Brain microvascular endothelial cell (primary cell): ENCODE measurements at regions not wholly inside any gene's neighbourhood (a gene's known extent, or its start where the extent isn't known, plus 50 kb on each side); places are given as distances from the start of the nearest gene placed in this dataset.

Experiments used
- DNase-seq: peaks from one replicate; pipeline ENCODE4 v3.0.0-alpha.2; 2020
- H3K27ac ChIP-seq: fragments of 250-450 bp; sonication (Bioruptor Pico); 2 replicates; pipeline ENCODE4 v1.5.1; 2020; ENCODE audit warnings: mild to moderate bottlenecking, moderate library complexity
- H3K27me3 ChIP-seq: fragments of 250-450 bp; sonication (Bioruptor Pico); replicated peaks from 2 replicates; pipeline ENCODE4 v1.5.1; 2020; ENCODE audit warnings: mild to moderate bottlenecking
- H3K36me3 ChIP-seq: fragments of 250-450 bp; sonication (Bioruptor Pico); replicated peaks from 2 replicates; pipeline ENCODE4 v1.5.1; 2020; ENCODE audit warnings: mild to moderate bottlenecking
- H3K4me3 ChIP-seq: 2 replicates; pipeline ENCODE4 v1.5.1; 2011; ENCODE audit warnings: low read depth, mild to moderate bottlenecking, control low read depth, low read length, moderate library complexity
- in situ Hi-C: cut with HindIII; loops from 2 replicates; pipeline ENCODE4 v1.10.0; 2017; ENCODE audit warnings: low sequenced_read_pairs, low pct_ligation_motif_present
- TF ChIP-seq, protein P1 (sequence below): IDR thresholded peaks from 2 replicates; pipeline ENCODE4 v1.5.1; 2011; ENCODE audit warnings: low read depth, mild to moderate bottlenecking, moderate library complexity, low read length, control low read depth, inconsistent platforms; ENCODE audit errors: missing control alignments

GRCh38 chr10:130244031-130244927 is 108.1 kb downstream of the GLRX3 start:
- TF ChIP-seq, protein P1, sequence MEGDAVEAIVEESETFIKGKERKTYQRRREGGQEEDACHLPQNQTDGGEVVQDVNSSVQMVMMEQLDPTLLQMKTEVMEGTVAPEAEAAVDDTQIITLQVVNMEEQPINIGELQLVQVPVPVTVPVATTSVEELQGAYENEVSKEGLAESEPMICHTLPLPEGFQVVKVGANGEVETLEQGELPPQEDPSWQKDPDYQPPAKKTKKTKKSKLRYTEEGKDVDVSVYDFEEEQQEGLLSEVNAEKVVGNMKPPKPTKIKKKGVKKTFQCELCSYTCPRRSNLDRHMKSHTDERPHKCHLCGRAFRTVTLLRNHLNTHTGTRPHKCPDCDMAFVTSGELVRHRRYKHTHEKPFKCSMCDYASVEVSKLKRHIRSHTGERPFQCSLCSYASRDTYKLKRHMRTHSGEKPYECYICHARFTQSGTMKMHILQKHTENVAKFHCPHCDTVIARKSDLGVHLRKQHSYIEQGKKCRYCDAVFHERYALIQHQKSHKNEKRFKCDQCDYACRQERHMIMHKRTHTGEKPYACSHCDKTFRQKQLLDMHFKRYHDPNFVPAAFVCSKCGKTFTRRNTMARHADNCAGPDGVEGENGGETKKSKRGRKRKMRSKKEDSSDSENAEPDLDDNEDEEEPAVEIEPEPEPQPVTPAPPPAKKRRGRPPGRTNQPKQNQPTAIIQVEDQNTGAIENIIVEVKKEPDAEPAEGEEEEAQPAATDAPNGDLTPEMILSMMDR, result no peak
- Histone ChIP-seq H3K27ac (no peak overlapping the region), H3K36me3 (no peaks in the 10 kb centered on the region), H3K27me3 (no peaks in the 10 kb centered on the region), H3K4me3 (no peak overlapping the region)
- in situ Hi-C loops, result no loop called here
- DNase-seq, result no peak

- H3K27me3 ChIP-seq, result no peaks in the 10 kb centered on the region
- no peak overlapping the region for H3K4me3 ChIP-seq
- no peak overlapping the region for H3K27ac ChIP-seq
- no peak for DNase-seq
- in situ Hi-C loops, result no loop called here
- TF ChIP-seq, protein P1, result no peak
- H3K36me3 ChIP-seq, result no peaks in the 10 kb centered on the region
Measured at GRCh38 chr10:130244928-130245495, 108.8 kb downstream of the GLRX3 start.

DNA sequence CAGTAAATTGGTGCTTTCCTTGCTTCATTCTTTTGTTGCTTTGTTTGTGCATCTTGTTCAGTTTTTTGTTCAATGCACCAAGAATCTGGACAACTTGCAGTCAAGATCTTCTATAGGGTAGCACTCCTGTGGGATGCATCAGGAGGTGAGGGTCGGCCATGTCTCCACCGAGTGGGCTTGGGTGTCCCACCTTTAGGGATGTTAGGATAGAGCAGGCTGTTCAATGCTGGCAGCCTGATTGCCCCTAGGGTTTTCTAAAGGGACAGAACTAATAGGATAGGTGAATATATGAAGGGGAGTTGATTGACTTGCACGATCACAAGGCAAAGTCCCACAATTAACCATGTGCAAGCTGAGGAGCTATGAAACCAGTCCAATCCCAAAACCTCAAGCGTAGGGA is 109.9 kb downstream of the GLRX3 start:
- Histone ChIP-seq H3K4me3 (no peak overlapping the region), H3K27ac (no peak overlapping the region), H3K36me3 (no peaks in the 10 kb centered on the region), H3K27me3 (no peaks in the 10 kb centered on the region)
- no peak for DNase-seq
- TF ChIP-seq, protein P1, result no peak
- in situ Hi-C loops, result no loop called here

GRCh38 chr10:130250127-130250526 is 113.9 kb downstream of the GLRX3 start:
- TF ChIP-seq, protein P1, result no peak
- in situ Hi-C loops, result no loop called here
- Histone ChIP-seq H3K4me3 (no peak overlapping the region), H3K27ac (no peak overlapping the region), H3K36me3 (no peaks in the 10 kb centered on the region), H3K27me3 (no peaks in the 10 kb centered on the region)
- DNase-seq, result no peak

DNA sequence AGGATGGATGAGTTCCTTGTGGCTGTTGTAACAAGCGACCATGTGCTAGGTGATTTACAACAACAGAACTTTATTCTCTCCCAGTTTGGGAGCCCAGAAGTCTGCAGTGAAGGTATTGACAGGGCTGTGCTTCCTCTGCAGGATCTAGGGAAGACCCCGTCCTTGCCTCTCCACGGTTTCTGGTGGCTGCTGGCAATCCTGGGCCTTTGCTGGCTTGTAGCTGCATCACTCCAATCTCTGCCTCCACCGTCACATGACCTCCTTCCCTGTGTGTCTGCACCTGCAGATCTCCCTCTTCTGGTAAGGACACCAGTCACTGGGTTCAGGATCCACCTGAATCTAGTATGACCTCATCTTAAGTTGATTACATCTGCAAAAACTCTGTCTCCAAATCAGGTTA is 115.6 kb downstream of the GLRX3 start:
- H3K27ac ChIP-seq, result no peak overlapping the region
- no peaks in the 10 kb centered on the region for H3K36me3 ChIP-seq
- TF ChIP-seq, protein P1, result no peak
- in situ Hi-C loops, result no loop called here
- DNase-seq, result no peak
- no peaks in the 10 kb centered on the region for H3K27me3 ChIP-seq
- no peak overlapping the region for H3K4me3 ChIP-seq
